Liver (tissue), 8 donors: ENCODE measurements at regions not wholly inside any gene's neighbourhood (a gene's known extent, or its start where the extent isn't known, plus 50 kb on each side); places are given as distances from the start of the nearest gene placed in this dataset.

Experiments used
- DNase-seq: peaks from one replicate; pipeline ENCODE4 v3.0.0-alpha.2; 2017; ENCODE audit warnings: low spot score
- H3K27ac ChIP-seq, 2 donors: one replicate each; pipeline ENCODE4 v1.7.0; 2013; ENCODE audit warnings: inconsistent platforms in 2 of 2, low read length in 2 of 2, control low read depth in 1 of 2, low read depth in 1 of 2, mild to moderate bottlenecking in 1 of 2
- H3K27me3 ChIP-seq, 4 donors: one replicate each; pipeline versions ENCODE4 v1.6.1 to v1.7.0; 2013; ENCODE audit warnings: low read length in 3 of 4, inconsistent platforms in 1 of 4, mild to moderate bottlenecking in 1 of 4, moderate library complexity in 1 of 4; ENCODE audit not compliant: control insufficient read depth in 4 of 4, insufficient read depth in 4 of 4
- H3K36me3 ChIP-seq, 4 donors: one replicate each; pipeline versions ENCODE4 v1.6.1 to v1.7.0; 2013; ENCODE audit warnings: low read length in 3 of 4, mild to moderate bottlenecking in 3 of 4, low read depth in 1 of 4, moderate library complexity in 1 of 4; ENCODE audit not compliant: control insufficient read depth in 4 of 4, insufficient read depth in 3 of 4
- H3K4me1 ChIP-seq, 4 donors: one replicate each; pipeline versions ENCODE4 v1.6.1 to v1.7.0; 2013; ENCODE audit warnings: low read length in 3 of 4, mild to moderate bottlenecking in 3 of 4, moderate library complexity in 1 of 4; ENCODE audit not compliant: control insufficient read depth in 4 of 4, insufficient read depth in 4 of 4
- H3K4me3 ChIP-seq, 3 donors: one replicate each; pipeline versions ENCODE4 v1.6.1 to v1.7.0; 2013; ENCODE audit warnings: low read length in 3 of 3, control low read depth in 1 of 3, low read depth in 1 of 3, mild to moderate bottlenecking in 1 of 3
- H3K9ac ChIP-seq, 2 donors: one replicate each; pipeline ENCODE4 v1.7.0; 2013; ENCODE audit warnings: low read length in 2 of 2, mild to moderate bottlenecking in 2 of 2, moderate library complexity in 2 of 2, control low read depth in 1 of 2, low read depth in 1 of 2
- H3K9me3 ChIP-seq, 4 donors: one replicate each; pipeline versions ENCODE4 v1.6.1 to v1.7.0; 2013; ENCODE audit warnings: low read length in 3 of 4; ENCODE audit not compliant: control insufficient read depth in 4 of 4
- EGR1 ChIP-seq, 2 donors: IDR thresholded peaks; 2 replicates each; pipeline ENCODE4 v1.6.1; 2016 to 2018; ENCODE audit warnings: antibody characterized with exemption in 2 of 2, low read depth in 2 of 2
- FOXA1 ChIP-seq: IDR thresholded peaks from 2 replicates; pipeline ENCODE4 v1.6.1; 2016; ENCODE audit warnings: antibody characterized with exemption
- GABPA ChIP-seq, 2 donors: IDR thresholded peaks in 1 of 2; conservative IDR thresholded peaks in 1 of 2; 2 replicates each; pipeline ENCODE4 v1.6.1; 2016; ENCODE audit warnings: antibody characterized with exemption in 2 of 2, mild to moderate bottlenecking in 1 of 2, moderate library complexity in 1 of 2
- HNF4A ChIP-seq, 2 donors: conservative IDR thresholded peaks; 2 replicates each; pipeline ENCODE4 v1.6.1; 2016; ENCODE audit warnings: antibody characterized with exemption in 2 of 2, mild to moderate bottlenecking in 2 of 2
- MAX ChIP-seq: IDR thresholded peaks from 2 replicates; pipeline ENCODE4 v1.6.1; 2016; ENCODE audit warnings: antibody characterized with exemption
- NR2F2 ChIP-seq: IDR thresholded peaks from 2 replicates; pipeline ENCODE4 v1.6.1; 2016; ENCODE audit warnings: antibody characterized with exemption
- RAD21 ChIP-seq, 2 donors: IDR thresholded peaks; 2 replicates each; pipeline ENCODE4 v1.6.1; 2016; ENCODE audit warnings: antibody characterized with exemption in 2 of 2, mild to moderate bottlenecking in 2 of 2
- SP1 ChIP-seq: IDR thresholded peaks from 2 replicates; pipeline ENCODE4 v1.6.1; 2018; ENCODE audit warnings: antibody characterized with exemption, mild to moderate bottlenecking
- YY1 ChIP-seq: IDR thresholded peaks from 2 replicates; pipeline ENCODE4 v1.6.1; 2016; ENCODE audit warnings: antibody characterized with exemption, mild to moderate bottlenecking
- WGBS: extraction: QIAGEN DNeasy Blood & Tissue Kit; methylation state at CpG from one replicate; pipeline ENCODE4 v1.1.7; 2013; 5-methylcytosine and 5-hydroxymethylcytosine counted together
- TF ChIP-seq, protein P1 (sequence below): fragments of 150-350 bp; IDR thresholded peaks from 2 replicates; pipeline ENCODE4 v1.5.1; 2017; ENCODE audit warnings: improper control_type of control experiment, low read depth, low read length; ENCODE audit not compliant: missing input control
- TF ChIP-seq, protein P2 (sequence below): IDR thresholded peaks from 2 replicates; pipeline ENCODE4 v1.6.1; 2016; ENCODE audit warnings: antibody characterized with exemption
- TF ChIP-seq, protein P3 (sequence below): IDR thresholded peaks from 2 replicates; pipeline ENCODE4 v1.6.1; 2016; ENCODE audit warnings: antibody characterized with exemption, mild to moderate bottlenecking
- TF ChIP-seq, protein P4 (sequence below): IDR thresholded peaks from 2 replicates; pipeline ENCODE4 v1.6.1; 2016; ENCODE audit warnings: antibody characterized with exemption
- donor health status: healthy.
- donor health status: healthy.
- donor health status: healthy.
- donor health status: healthy.
- donor health status: healthy.

DNA sequence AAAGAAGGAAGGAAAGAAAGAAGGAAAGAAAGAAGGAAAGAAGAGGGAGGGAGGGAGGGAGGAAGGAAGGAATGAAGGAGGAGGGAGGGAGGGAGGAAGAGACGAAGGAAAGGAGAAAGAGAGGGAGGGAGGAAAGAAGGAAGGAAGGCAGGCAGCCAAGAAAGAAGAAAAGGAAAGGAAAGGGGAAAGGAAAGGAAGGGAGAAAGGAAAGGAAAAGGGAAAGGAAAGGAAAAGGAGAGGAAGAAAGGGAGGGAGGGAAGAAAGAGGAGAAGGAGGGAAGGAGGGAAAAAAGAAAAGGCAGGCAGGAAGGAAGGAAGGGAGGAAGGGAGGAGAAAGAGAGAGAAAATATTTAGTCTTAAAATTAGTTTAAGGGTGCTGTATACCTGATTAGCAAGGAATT lies 704.1 kb downstream of the LUZP2 start:
- TF ChIP-seq, protein P1, sequence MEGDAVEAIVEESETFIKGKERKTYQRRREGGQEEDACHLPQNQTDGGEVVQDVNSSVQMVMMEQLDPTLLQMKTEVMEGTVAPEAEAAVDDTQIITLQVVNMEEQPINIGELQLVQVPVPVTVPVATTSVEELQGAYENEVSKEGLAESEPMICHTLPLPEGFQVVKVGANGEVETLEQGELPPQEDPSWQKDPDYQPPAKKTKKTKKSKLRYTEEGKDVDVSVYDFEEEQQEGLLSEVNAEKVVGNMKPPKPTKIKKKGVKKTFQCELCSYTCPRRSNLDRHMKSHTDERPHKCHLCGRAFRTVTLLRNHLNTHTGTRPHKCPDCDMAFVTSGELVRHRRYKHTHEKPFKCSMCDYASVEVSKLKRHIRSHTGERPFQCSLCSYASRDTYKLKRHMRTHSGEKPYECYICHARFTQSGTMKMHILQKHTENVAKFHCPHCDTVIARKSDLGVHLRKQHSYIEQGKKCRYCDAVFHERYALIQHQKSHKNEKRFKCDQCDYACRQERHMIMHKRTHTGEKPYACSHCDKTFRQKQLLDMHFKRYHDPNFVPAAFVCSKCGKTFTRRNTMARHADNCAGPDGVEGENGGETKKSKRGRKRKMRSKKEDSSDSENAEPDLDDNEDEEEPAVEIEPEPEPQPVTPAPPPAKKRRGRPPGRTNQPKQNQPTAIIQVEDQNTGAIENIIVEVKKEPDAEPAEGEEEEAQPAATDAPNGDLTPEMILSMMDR, result no peak
- TF ChIP-seq FOXA1 (no peak), GABPA (IDR thresholded peaks at IDR 0.05 in 1 of 2, conservative IDR thresholded peaks at IDR 0.05 in 1 of 2) (no peak), SP1 (no peak), EGR1 (IDR thresholded peaks at IDR 0.05; ENCODE audit: low read depth in 2 of 2) (no peak), HNF4A (conservative IDR thresholded peaks at IDR 0.05) (no peak), YY1 (no peak), RAD21 (IDR thresholded peaks at IDR 0.05) (no peak), MAX (no peak)
- TF ChIP-seq, protein P2, sequence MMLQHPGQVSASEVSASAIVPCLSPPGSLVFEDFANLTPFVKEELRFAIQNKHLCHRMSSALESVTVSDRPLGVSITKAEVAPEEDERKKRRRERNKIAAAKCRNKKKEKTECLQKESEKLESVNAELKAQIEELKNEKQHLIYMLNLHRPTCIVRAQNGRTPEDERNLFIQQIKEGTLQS, result no peak
- TF ChIP-seq, protein P3, sequence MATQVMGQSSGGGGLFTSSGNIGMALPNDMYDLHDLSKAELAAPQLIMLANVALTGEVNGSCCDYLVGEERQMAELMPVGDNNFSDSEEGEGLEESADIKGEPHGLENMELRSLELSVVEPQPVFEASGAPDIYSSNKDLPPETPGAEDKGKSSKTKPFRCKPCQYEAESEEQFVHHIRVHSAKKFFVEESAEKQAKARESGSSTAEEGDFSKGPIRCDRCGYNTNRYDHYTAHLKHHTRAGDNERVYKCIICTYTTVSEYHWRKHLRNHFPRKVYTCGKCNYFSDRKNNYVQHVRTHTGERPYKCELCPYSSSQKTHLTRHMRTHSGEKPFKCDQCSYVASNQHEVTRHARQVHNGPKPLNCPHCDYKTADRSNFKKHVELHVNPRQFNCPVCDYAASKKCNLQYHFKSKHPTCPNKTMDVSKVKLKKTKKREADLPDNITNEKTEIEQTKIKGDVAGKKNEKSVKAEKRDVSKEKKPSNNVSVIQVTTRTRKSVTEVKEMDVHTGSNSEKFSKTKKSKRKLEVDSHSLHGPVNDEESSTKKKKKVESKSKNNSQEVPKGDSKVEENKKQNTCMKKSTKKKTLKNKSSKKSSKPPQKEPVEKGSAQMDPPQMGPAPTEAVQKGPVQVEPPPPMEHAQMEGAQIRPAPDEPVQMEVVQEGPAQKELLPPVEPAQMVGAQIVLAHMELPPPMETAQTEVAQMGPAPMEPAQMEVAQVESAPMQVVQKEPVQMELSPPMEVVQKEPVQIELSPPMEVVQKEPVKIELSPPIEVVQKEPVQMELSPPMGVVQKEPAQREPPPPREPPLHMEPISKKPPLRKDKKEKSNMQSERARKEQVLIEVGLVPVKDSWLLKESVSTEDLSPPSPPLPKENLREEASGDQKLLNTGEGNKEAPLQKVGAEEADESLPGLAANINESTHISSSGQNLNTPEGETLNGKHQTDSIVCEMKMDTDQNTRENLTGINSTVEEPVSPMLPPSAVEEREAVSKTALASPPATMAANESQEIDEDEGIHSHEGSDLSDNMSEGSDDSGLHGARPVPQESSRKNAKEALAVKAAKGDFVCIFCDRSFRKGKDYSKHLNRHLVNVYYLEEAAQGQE, result no peak
- Histone ChIP-seq H3K27me3 (no peaks in the 10 kb centered on the region), H3K27ac (no peak overlapping the region), H3K36me3 (no peaks in the 10 kb centered on the region), H3K4me1 (no peaks in the 10 kb centered on the region), H3K9ac (no peak overlapping the region), H3K4me3 (no peak overlapping the region), H3K9me3 (no peaks in the 10 kb centered on the region)
- DNase-seq, result no peak
- 49% methylated on average over 1 of the region's 1 CpG for WGBS

DNA sequence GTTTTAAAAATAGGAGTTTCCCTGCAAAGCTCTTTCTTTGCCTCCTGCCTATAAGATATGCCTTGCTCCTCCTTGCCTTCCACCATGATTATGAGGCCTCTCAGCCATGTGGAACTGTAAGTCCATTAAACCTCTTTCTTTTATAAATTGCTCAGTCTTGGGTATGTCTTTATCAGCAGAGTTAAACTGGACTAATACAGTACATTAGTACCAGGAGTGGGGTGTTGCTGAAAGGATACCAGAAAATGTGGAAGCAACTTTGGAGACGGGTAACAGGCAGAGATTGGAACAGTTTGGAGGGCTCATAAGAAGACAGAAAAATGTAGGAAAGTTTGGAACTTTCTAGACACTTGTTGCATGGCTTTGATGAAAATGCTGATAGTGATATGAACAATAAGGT lies 709.9 kb downstream of the LUZP2 start:
- H3K4me1 ChIP-seq, result no peaks in the 10 kb centered on the region

More for the DNA sequence above, 709.9 kb downstream of the LUZP2 start:
- Histone ChIP-seq H3K36me3 (no peaks in the 10 kb centered on the region), H3K9me3 (peaks cover 0 to 8% (median 2%) of the 10 kb centered on the region in 4 donors), H3K4me3 (no peak overlapping the region), H3K27me3 (no peaks in the 10 kb centered on the region), H3K27ac (no peak overlapping the region), H3K9ac (no peak overlapping the region)
- TF ChIP-seq, protein P4, sequence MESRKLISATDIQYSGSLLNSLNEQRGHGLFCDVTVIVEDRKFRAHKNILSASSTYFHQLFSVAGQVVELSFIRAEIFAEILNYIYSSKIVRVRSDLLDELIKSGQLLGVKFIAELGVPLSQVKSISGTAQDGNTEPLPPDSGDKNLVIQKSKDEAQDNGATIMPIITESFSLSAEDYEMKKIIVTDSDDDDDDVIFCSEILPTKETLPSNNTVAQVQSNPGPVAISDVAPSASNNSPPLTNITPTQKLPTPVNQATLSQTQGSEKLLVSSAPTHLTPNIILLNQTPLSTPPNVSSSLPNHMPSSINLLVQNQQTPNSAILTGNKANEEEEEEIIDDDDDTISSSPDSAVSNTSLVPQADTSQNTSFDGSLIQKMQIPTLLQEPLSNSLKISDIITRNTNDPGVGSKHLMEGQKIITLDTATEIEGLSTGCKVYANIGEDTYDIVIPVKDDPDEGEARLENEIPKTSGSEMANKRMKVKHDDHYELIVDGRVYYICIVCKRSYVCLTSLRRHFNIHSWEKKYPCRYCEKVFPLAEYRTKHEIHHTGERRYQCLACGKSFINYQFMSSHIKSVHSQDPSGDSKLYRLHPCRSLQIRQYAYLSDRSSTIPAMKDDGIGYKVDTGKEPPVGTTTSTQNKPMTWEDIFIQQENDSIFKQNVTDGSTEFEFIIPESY, result no peak
- TF ChIP-seq NR2F2, result no peak
- TF ChIP-seq, protein P3, result no peak
- TF ChIP-seq, protein P2, result no peak
- 71% methylated on average over 1 of the region's 1 CpG for WGBS
- DNase-seq, result no peak
